Glutamatergic neuron (in vitro differentiated cells): ENCODE measurements at regions not wholly inside any gene's neighbourhood (a gene's known extent, or its start where the extent isn't known, plus 50 kb on each side); places are given as distances from the start of the nearest gene placed in this dataset.

Experiments
- DNase-seq: peaks from one replicate; pipeline ENCODE4 v3.0.0; 2022
- H3K27ac Mint-ChIP-seq: one replicate; pipeline ENCODE4 v1.8.0; 2020; ENCODE audit warnings: mild to moderate bottlenecking, mixed read lengths, inconsistent platforms; ENCODE audit not compliant: unreplicated experiment
- H3K27me3 Mint-ChIP-seq: one replicate; pipeline ENCODE4 v1.8.0; 2020; ENCODE audit warnings: mild to moderate bottlenecking, moderate library complexity, mixed read lengths, inconsistent platforms; ENCODE audit not compliant: unreplicated experiment
- H3K36me3 Mint-ChIP-seq: one replicate; pipeline ENCODE4 v1.8.0; 2020; ENCODE audit warnings: mild to moderate bottlenecking, mixed read lengths, inconsistent platforms; ENCODE audit not compliant: unreplicated experiment
- H3K4me1 Mint-ChIP-seq: one replicate; pipeline ENCODE4 v1.8.0; 2020; ENCODE audit warnings: mild to moderate bottlenecking, low read depth, mixed read lengths, inconsistent platforms; ENCODE audit not compliant: unreplicated experiment
- H3K4me3 Mint-ChIP-seq: one replicate; pipeline ENCODE4 v1.8.0; 2020; ENCODE audit warnings: mild to moderate bottlenecking, mixed read lengths, inconsistent platforms; ENCODE audit not compliant: unreplicated experiment
- H3K9me3 Mint-ChIP-seq: one replicate; pipeline ENCODE4 v1.8.0; 2020; ENCODE audit warnings: mild to moderate bottlenecking, moderate library complexity, mixed read lengths, inconsistent platforms; ENCODE audit not compliant: unreplicated experiment
- CTCF ChIP-seq: fragments of 200-600 bp; sonication (generic); IDR thresholded peaks from one replicate; pipeline ENCODE4 v1.5.0; 2021; ENCODE audit not compliant: partially characterized antibody, unreplicated experiment

GRCh38 chr3:177594096-177594495 is 396.8 kb upstream of the TBL1XR1 start:
- no peak for DNase-seq
- no peaks in the 10 kb centered on the region for H3K36me3 Mint-ChIP-seq
- no peak for TF ChIP-seq CTCF
- H3K4me3 Mint-ChIP-seq: no peak overlapping the region
- no peaks in the 10 kb centered on the region for H3K27me3 Mint-ChIP-seq
- no peaks in the 10 kb centered on the region for H3K9me3 Mint-ChIP-seq
- no peak overlapping the region for H3K27ac Mint-ChIP-seq
- H3K4me1 Mint-ChIP-seq: peaks cover 3% of the 10 kb centered on the region

GRCh38 chr3:177595530-177596188 is 398.4 kb upstream of the TBL1XR1 start:
- H3K27ac Mint-ChIP-seq: no peak overlapping the region
- DNase-seq: no peak
- H3K27me3 Mint-ChIP-seq: no peaks in the 10 kb centered on the region
- H3K4me1 Mint-ChIP-seq: peaks cover 3% of the 10 kb centered on the region
- no peak for TF ChIP-seq CTCF
- no peak overlapping the region for H3K4me3 Mint-ChIP-seq
- no peaks in the 10 kb centered on the region for H3K9me3 Mint-ChIP-seq
- no peaks in the 10 kb centered on the region for H3K36me3 Mint-ChIP-seq

- Mint-ChIP-seq H3K9me3 (no peaks in the 10 kb centered on the region), H3K36me3 (no peaks in the 10 kb centered on the region), H3K27me3 (no peaks in the 10 kb centered on the region), H3K27ac (no peak overlapping the region), H3K4me1 (peaks cover 1% of the 10 kb centered on the region), H3K4me3 (no peak overlapping the region)
- no peak for DNase-seq
- no peak for TF ChIP-seq CTCF
Measured at GRCh38 chr3:177596248-177596815, 399.1 kb upstream of the TBL1XR1 start.

GRCh38 chr3:177596816-177597271 is 399.6 kb upstream of the TBL1XR1 start:
- no peak overlapping the region for H3K27ac Mint-ChIP-seq
- no peak for TF ChIP-seq CTCF
- H3K27me3 Mint-ChIP-seq: no peaks in the 10 kb centered on the region
- peaks cover 1% of the 10 kb centered on the region for H3K4me1 Mint-ChIP-seq
- H3K9me3 Mint-ChIP-seq: no peaks in the 10 kb centered on the region
- DNase-seq: no peak
- H3K36me3 Mint-ChIP-seq: no peaks in the 10 kb centered on the region
- no peak overlapping the region for H3K4me3 Mint-ChIP-seq

- Mint-ChIP-seq H3K27ac (no peak overlapping the region), H3K4me1 (peaks cover 6% of the 10 kb centered on the region), H3K27me3 (no peaks in the 10 kb centered on the region), H3K4me3 (no peak overlapping the region), H3K36me3 (no peaks in the 10 kb centered on the region), H3K9me3 (no peaks in the 10 kb centered on the region)
- TF ChIP-seq CTCF: no peak
- DNase-seq: no peak
Measured at GRCh38 chr3:177597311-177598096, 400.2 kb upstream of the TBL1XR1 start.
